ENCODE measurements at regions not wholly inside any gene's neighbourhood (a gene's known extent, or its start where the extent isn't known, plus 50 kb on each side); places are given as distances from the start of the nearest gene placed in this dataset.

- no peak for TF ChIP-seq ZNF138 (CRISPR knock-in tag; conservative IDR thresholded peaks at IDR 0.05)
- no peak for TF ChIP-seq ZBTB43 (CRISPR knock-in tag; IDR thresholded peaks at IDR 0.05)
- no peak for TF ChIP-seq FOXK1 (CRISPR knock-in tag; IDR thresholded peaks at IDR 0.05)
- no peak for TF ChIP-seq ETV6 (CRISPR knock-in tag; IDR thresholded peaks at IDR 0.05)
- no peak for TF ChIP-seq MYBL2 (CRISPR knock-in tag; IDR thresholded peaks at IDR 0.05)
- no peak for TF ChIP-seq ZNF671 (CRISPR knock-in tag; IDR thresholded peaks at IDR 0.05)
- no peak for TF ChIP-seq RORB (CRISPR knock-in tag; IDR thresholded peaks at IDR 0.05)
- TF ChIP-seq TCF7 (CRISPR knock-in tag; IDR thresholded peaks at IDR 0.05; ENCODE audit: low read depth) = no peak
- TF ChIP-seq ZNF219 (CRISPR knock-in tag; IDR thresholded peaks at IDR 0.05; ENCODE audit: borderline replicate concordance) = no peak
- TF ChIP-seq ZNF281 (CRISPR knock-in tag; IDR thresholded peaks at IDR 0.05) = no peak
- TF ChIP-seq JUN (CRISPR knock-in tag; IDR thresholded peaks at IDR 0.05) = no peak
- no peak for TF ChIP-seq GRHL2 (CRISPR knock-in tag; IDR thresholded peaks at IDR 0.05; ENCODE audit: insufficient replicate concordance, severe bottlenecking)
- TF ChIP-seq TP53 (CRISPR knock-in tag; IDR thresholded peaks at IDR 0.05) = no peak
- no peak for TF ChIP-seq ZMAT4 (CRISPR knock-in tag; IDR thresholded peaks at IDR 0.05)
- TF ChIP-seq TEAD4 (CRISPR knock-in tag; IDR thresholded peaks at IDR 0.05) = no peak
- no peak for TF ChIP-seq GABPB1 (CRISPR knock-in tag; IDR thresholded peaks at IDR 0.05)
- no peak for TF ChIP-seq MLX (CRISPR knock-in tag; IDR thresholded peaks at IDR 0.05)
- TF ChIP-seq NFATC4 (CRISPR knock-in tag; IDR thresholded peaks at IDR 0.05) = no peak
- no peak for TF ChIP-seq TEAD1 (CRISPR knock-in tag; IDR thresholded peaks at IDR 0.05)
- H3K4me3 Mint-ChIP-seq = no peak overlapping the region
- H3K36me3 Mint-ChIP-seq = peaks cover 24% of the 10 kb centered on the region
- DNase-seq (ENCODE audit: low spot score) = no peak
- POLR2A ChIA-PET = no interaction called here
- CTCF ChIA-PET = no interaction called here
- peaks cover 30% of the 10 kb centered on the region for H3K9me3 Mint-ChIP-seq
- no peak for ATAC-seq
- H3K27me3 Mint-ChIP-seq (ENCODE audit: low read depth) = no peaks in the 10 kb centered on the region
- H3K4me1 Mint-ChIP-seq = peaks cover 23% of the 10 kb centered on the region
- H3K27ac Mint-ChIP-seq = no peak overlapping the region
Observed at GRCh38 chr6:144395826-144396225, 110.7 kb downstream of the UTRN start.

GRCh38 chr6:144397141-144397540 is 112.0 kb downstream of the UTRN start:
- Mint-ChIP-seq H3K27ac (no peak overlapping the region), H3K36me3 (peaks cover 24% of the 10 kb centered on the region), H3K4me1 (peaks cover 17% of the 10 kb centered on the region), H3K4me3 (no peak overlapping the region), H3K9me3 (peaks cover 30% of the 10 kb centered on the region), H3K27me3 (ENCODE audit: low read depth) (no peaks in the 10 kb centered on the region)
- no peak for ATAC-seq
- no peak for DNase-seq (ENCODE audit: low spot score)
- ChIA-PET CTCF (no interaction called here), POLR2A (no interaction called here)
- TF ChIP-seq IRF1 (CRISPR knock-in tag; IDR thresholded peaks at IDR 0.05) = no peak
- TF ChIP-seq ZNF317 (CRISPR knock-in tag; IDR thresholded peaks at IDR 0.05; ENCODE audit: borderline replicate concordance, low read depth) = no peak
- no peak for TF ChIP-seq SMAD3 (CRISPR knock-in tag; IDR thresholded peaks at IDR 0.05; ENCODE audit: borderline replicate concordance)
- no peak for TF ChIP-seq ZNF281 (CRISPR knock-in tag; IDR thresholded peaks at IDR 0.05)
- TF ChIP-seq SOX15 (CRISPR knock-in tag; IDR thresholded peaks at IDR 0.05) = no peak
- TF ChIP-seq NR1H2 (CRISPR knock-in tag; IDR thresholded peaks at IDR 0.05) = no peak
- TF ChIP-seq ZNF532 (CRISPR knock-in tag; IDR thresholded peaks at IDR 0.05; ENCODE audit: borderline replicate concordance) = no peak

Measured in WTC11 (cell line).